Prostate gland (tissue), 2 donors: ENCODE measurements at regions not wholly inside any gene's neighbourhood (a gene's known extent, or its start where the extent isn't known, plus 50 kb on each side); places are given as distances from the start of the nearest gene placed in this dataset.

Experiments used
- CTCF ChIP-seq, 4 experiments: fragments of 200-600 bp in 2 of 4; fragments of 450-650 bp in 2 of 4; sonication (generic) in 2 of 4; IDR thresholded peaks; 1 replicate in 3 of 4; 2 replicates in 1 of 4; pipeline ENCODE4 v1.5.1; 2016 to 2019; ENCODE audit warnings: antibody characterized with exemption in 4 of 4, mild to moderate bottlenecking in 2 of 4, moderate library complexity in 2 of 4
- POLR2A ChIP-seq: fragments of 450-650 bp; IDR thresholded peaks from one replicate; pipeline ENCODE4 v1.6.1; 2016; ENCODE audit warnings: antibody characterized with exemption, mild to moderate bottlenecking
- POLR2AphosphoS5 ChIP-seq: sonication (generic); formaldehyde crosslinking; IDR thresholded peaks from one replicate; pipeline ENCODE4 v1.6.1; 2017; ENCODE audit warnings: antibody characterized with exemption

- no peak for TF ChIP-seq CTCF (IDR thresholded peaks at IDR 0.05)
- no peak for TF ChIP-seq POLR2A
- TF ChIP-seq POLR2AphosphoS5, result no peak
Observed at GRCh38 chr11:27200779-27201453, 160.3 kb downstream of the BBOX1 start.
